ENCODE measurements at regions not wholly inside any gene's neighbourhood (a gene's known extent, or its start where the extent isn't known, plus 50 kb on each side); places are given as distances from the start of the nearest gene placed in this dataset.

GRCh38 chr6:90928051-90928450 is 341.2 kb upstream of the MAP3K7 start:
- no peak for DNase-seq

- DNase-seq, result no peak
Observed at GRCh38 chr6:90925726-90926125, 338.9 kb upstream of the MAP3K7 start.

- no peak for DNase-seq
Observed at GRCh38 chr6:90922325-90922724, 335.5 kb upstream of the MAP3K7 start.

- no peak for DNase-seq
Observed at GRCh38 chr6:90918361-90918760, 331.5 kb upstream of the MAP3K7 start.

- DNase-seq, result no peak
Observed at GRCh38 chr6:90917376-90917775, 330.5 kb upstream of the MAP3K7 start.

GRCh38 chr6:90916968-90917367 is 330.1 kb upstream of the MAP3K7 start:
- DNase-seq, result no peak

- no peak for DNase-seq
Observed at GRCh38 chr6:90915224-90915915, 328.5 kb upstream of the MAP3K7 start.

GRCh38 chr6:90914312-90914711 is 327.4 kb upstream of the MAP3K7 start:
- no peak for DNase-seq

GRCh38 chr6:90913266-90913960 is 326.5 kb upstream of the MAP3K7 start:
- DNase-seq, result no peak

- DNase-seq, result no peak
Observed at GRCh38 chr6:90911642-90912041, 324.8 kb upstream of the MAP3K7 start.

GRCh38 chr6:90910893-90911292 is 324.0 kb upstream of the MAP3K7 start:
- DNase-seq, result no peak

- no peak for DNase-seq
Observed at GRCh38 chr6:90907931-90908655, 321.2 kb upstream of the MAP3K7 start.

- DNase-seq, result no peak
Observed at GRCh38 chr6:90905351-90905750, 318.5 kb upstream of the MAP3K7 start.

GRCh38 chr6:90900034-90900433 is 313.2 kb upstream of the MAP3K7 start:
- no peak for DNase-seq

GRCh38 chr6:90898763-90899162 is 311.9 kb upstream of the MAP3K7 start:
- DNase-seq, result no peak

- no peak for DNase-seq
Observed at GRCh38 chr6:90896075-90896547, 309.2 kb upstream of the MAP3K7 start.

GRCh38 chr6:90895299-90896074 is 308.6 kb upstream of the MAP3K7 start:
- DNase-seq, result no peak

- DNase-seq, result no peak
Observed at GRCh38 chr6:90894285-90895130, 307.6 kb upstream of the MAP3K7 start.

GRCh38 chr6:90893400-90893799 is 306.5 kb upstream of the MAP3K7 start:
- no peak for DNase-seq

GRCh38 chr6:90892271-90892670 is 305.4 kb upstream of the MAP3K7 start:
- DNase-seq, result no peak

- no peak for DNase-seq
Observed at GRCh38 chr6:90891355-90891754, 304.5 kb upstream of the MAP3K7 start.

GRCh38 chr6:90890683-90891330 is 303.9 kb upstream of the MAP3K7 start:
- DNase-seq, result no peak
